H1 (cell line): ENCODE measurements at regions not wholly inside any gene's neighbourhood (a gene's known extent, or its start where the extent isn't known, plus 50 kb on each side); places are given as distances from the start of the nearest gene placed in this dataset.

Experiments
- BACH1 ChIP-seq: IDR thresholded peaks from 2 replicates; pipeline ENCODE4 v1.6.1; 2012; ENCODE audit warnings: low read length, improper control_type of control experiment
- BRCA1 ChIP-seq: IDR thresholded peaks from 2 replicates; pipeline ENCODE4 v1.6.1; 2012; ENCODE audit warnings: low read depth, low read length, improper control_type of control experiment
- CTBP2 ChIP-seq: IDR thresholded peaks from 2 replicates; pipeline ENCODE4 v1.7.0; 2011; ENCODE audit warnings: borderline replicate concordance, mild to moderate bottlenecking, moderate library complexity, mixed read lengths, low read length; ENCODE audit not compliant: insufficient read depth, insufficient read length
- HDAC2 ChIP-seq, 2 experiments: fragments of 300-600 bp in 1 of 2; sonication (generic) in 1 of 2; IDR thresholded peaks; 2 replicates each; pipeline ENCODE4 v1.6.1; 2011 to 2012; ENCODE audit warnings: low read depth in 2 of 2, low read length in 2 of 2, mild to moderate bottlenecking in 2 of 2, moderate library complexity in 2 of 2, borderline replicate concordance in 1 of 2, inconsistent platforms in 1 of 2
- POLR2AphosphoS5 ChIP-seq: IDR thresholded peaks from 2 replicates; pipeline ENCODE4 v1.6.1; 2011; ENCODE audit warnings: low read depth, low read length
- SIRT6 ChIP-seq: IDR thresholded peaks from one replicate; pipeline ENCODE4 v1.7.1; 2012; ENCODE audit warnings: low read length, inconsistent platforms
- SIX5 ChIP-seq: IDR thresholded peaks from 2 replicates; pipeline ENCODE4 v1.6.1; 2011; ENCODE audit warnings: mild to moderate bottlenecking, low read depth, low read length
- SP2 ChIP-seq: IDR thresholded peaks from 2 replicates; pipeline ENCODE4 v1.6.1; 2012; ENCODE audit warnings: mild to moderate bottlenecking, low read length, inconsistent platforms
- SP4 ChIP-seq: IDR thresholded peaks from 2 replicates; pipeline ENCODE4 v1.6.1; 2012; ENCODE audit warnings: low read length, inconsistent platforms
- TF ChIP-seq, protein P1 (sequence below): fragments of 300-600 bp; sonication (generic); IDR thresholded peaks from 2 replicates; pipeline ENCODE4 v1.7.1; 2012; ENCODE audit warnings: low read length, moderate library complexity, mild to moderate bottlenecking, inconsistent platforms; ENCODE audit not compliant: insufficient replicate concordance

GRCh38 chr22:47987885-47988515, 1225.5 kb downstream of the TBC1D22A start (continued):
- TF ChIP-seq, protein P1, sequence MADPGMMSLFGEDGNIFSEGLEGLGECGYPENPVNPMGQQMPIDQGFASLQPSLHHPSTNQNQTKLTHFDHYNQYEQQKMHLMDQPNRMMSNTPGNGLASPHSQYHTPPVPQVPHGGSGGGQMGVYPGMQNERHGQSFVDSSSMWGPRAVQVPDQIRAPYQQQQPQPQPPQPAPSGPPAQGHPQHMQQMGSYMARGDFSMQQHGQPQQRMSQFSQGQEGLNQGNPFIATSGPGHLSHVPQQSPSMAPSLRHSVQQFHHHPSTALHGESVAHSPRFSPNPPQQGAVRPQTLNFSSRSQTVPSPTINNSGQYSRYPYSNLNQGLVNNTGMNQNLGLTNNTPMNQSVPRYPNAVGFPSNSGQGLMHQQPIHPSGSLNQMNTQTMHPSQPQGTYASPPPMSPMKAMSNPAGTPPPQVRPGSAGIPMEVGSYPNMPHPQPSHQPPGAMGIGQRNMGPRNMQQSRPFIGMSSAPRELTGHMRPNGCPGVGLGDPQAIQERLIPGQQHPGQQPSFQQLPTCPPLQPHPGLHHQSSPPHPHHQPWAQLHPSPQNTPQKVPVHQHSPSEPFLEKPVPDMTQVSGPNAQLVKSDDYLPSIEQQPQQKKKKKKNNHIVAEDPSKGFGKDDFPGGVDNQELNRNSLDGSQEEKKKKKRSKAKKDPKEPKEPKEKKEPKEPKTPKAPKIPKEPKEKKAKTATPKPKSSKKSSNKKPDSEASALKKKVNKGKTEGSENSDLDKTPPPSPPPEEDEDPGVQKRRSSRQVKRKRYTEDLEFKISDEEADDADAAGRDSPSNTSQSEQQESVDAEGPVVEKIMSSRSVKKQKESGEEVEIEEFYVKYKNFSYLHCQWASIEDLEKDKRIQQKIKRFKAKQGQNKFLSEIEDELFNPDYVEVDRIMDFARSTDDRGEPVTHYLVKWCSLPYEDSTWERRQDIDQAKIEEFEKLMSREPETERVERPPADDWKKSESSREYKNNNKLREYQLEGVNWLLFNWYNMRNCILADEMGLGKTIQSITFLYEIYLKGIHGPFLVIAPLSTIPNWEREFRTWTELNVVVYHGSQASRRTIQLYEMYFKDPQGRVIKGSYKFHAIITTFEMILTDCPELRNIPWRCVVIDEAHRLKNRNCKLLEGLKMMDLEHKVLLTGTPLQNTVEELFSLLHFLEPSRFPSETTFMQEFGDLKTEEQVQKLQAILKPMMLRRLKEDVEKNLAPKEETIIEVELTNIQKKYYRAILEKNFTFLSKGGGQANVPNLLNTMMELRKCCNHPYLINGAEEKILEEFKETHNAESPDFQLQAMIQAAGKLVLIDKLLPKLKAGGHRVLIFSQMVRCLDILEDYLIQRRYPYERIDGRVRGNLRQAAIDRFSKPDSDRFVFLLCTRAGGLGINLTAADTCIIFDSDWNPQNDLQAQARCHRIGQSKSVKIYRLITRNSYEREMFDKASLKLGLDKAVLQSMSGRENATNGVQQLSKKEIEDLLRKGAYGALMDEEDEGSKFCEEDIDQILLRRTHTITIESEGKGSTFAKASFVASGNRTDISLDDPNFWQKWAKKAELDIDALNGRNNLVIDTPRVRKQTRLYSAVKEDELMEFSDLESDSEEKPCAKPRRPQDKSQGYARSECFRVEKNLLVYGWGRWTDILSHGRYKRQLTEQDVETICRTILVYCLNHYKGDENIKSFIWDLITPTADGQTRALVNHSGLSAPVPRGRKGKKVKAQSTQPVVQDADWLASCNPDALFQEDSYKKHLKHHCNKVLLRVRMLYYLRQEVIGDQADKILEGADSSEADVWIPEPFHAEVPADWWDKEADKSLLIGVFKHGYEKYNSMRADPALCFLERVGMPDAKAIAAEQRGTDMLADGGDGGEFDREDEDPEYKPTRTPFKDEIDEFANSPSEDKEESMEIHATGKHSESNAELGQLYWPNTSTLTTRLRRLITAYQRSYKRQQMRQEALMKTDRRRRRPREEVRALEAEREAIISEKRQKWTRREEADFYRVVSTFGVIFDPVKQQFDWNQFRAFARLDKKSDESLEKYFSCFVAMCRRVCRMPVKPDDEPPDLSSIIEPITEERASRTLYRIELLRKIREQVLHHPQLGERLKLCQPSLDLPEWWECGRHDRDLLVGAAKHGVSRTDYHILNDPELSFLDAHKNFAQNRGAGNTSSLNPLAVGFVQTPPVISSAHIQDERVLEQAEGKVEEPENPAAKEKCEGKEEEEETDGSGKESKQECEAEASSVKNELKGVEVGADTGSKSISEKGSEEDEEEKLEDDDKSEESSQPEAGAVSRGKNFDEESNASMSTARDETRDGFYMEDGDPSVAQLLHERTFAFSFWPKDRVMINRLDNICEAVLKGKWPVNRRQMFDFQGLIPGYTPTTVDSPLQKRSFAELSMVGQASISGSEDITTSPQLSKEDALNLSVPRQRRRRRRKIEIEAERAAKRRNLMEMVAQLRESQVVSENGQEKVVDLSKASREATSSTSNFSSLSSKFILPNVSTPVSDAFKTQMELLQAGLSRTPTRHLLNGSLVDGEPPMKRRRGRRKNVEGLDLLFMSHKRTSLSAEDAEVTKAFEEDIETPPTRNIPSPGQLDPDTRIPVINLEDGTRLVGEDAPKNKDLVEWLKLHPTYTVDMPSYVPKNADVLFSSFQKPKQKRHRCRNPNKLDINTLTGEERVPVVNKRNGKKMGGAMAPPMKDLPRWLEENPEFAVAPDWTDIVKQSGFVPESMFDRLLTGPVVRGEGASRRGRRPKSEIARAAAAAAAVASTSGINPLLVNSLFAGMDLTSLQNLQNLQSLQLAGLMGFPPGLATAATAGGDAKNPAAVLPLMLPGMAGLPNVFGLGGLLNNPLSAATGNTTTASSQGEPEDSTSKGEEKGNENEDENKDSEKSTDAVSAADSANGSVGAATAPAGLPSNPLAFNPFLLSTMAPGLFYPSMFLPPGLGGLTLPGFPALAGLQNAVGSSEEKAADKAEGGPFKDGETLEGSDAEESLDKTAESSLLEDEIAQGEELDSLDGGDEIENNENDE = no peak
- no peak for TF ChIP-seq SIRT6
- no peak for TF ChIP-seq POLR2AphosphoS5
- TF ChIP-seq BRCA1 = no peak
- no peak for TF ChIP-seq SP4
- TF ChIP-seq CTBP2 = no peak
- no peak for TF ChIP-seq BACH1
- no peak for TF ChIP-seq SIX5
- TF ChIP-seq SP2 = no peak
- no peak for TF ChIP-seq HDAC2 (IDR thresholded peaks at IDR 0.05; ENCODE audit: borderline replicate concordance in 1 of 2, low read depth in 2 of 2, low read length in 2 of 2)
